H9 (cell line): ENCODE measurements at regions not wholly inside any gene's neighbourhood (a gene's known extent, or its start where the extent isn't known, plus 50 kb on each side); places are given as distances from the start of the nearest gene placed in this dataset.

Source experiments
- DNase-seq: peaks from one replicate; pipeline ENCODE4 v3.0.0-alpha.2; 2017
- H2AFZ ChIP-seq: one replicate; pipeline ENCODE4 v1.6.1; 2013; ENCODE audit warnings: mild to moderate bottlenecking, low read length, control low read depth, moderate library complexity
- H2AK5ac ChIP-seq: 2 replicates; pipeline ENCODE4 v1.6.1; 2013; ENCODE audit warnings: low read length, control low read depth, mixed read lengths; ENCODE audit not compliant: insufficient read length
- H2BK120ac ChIP-seq: one replicate; pipeline ENCODE4 v1.6.1; 2013; ENCODE audit warnings: low read depth, mild to moderate bottlenecking, low read length, control low read depth, inconsistent platforms; ENCODE audit not compliant: poor library complexity, severe bottlenecking
- H2BK12ac ChIP-seq: 2 replicates; pipeline ENCODE4 v1.6.1; 2013; ENCODE audit warnings: low read length, control low read depth, mixed read lengths, low read depth; ENCODE audit not compliant: insufficient read length
- H2BK15ac ChIP-seq: 2 replicates; pipeline ENCODE4 v1.6.1; 2013; ENCODE audit warnings: low read depth, low read length, control low read depth
- H2BK20ac ChIP-seq: one replicate; pipeline ENCODE4 v1.6.1; 2013; ENCODE audit warnings: low read depth, mild to moderate bottlenecking, low read length, control low read depth, inconsistent platforms; ENCODE audit not compliant: poor library complexity, severe bottlenecking
- H2BK5ac ChIP-seq: 2 replicates; pipeline ENCODE4 v1.6.1; 2013; ENCODE audit warnings: low read length, control low read depth, mixed read lengths; ENCODE audit not compliant: insufficient read length
- H3K14ac ChIP-seq: 2 replicates; pipeline ENCODE4 v1.6.1; 2013; ENCODE audit warnings: low read length, control low read depth; ENCODE audit not compliant: insufficient read depth
- H3K18ac ChIP-seq: 2 replicates; pipeline ENCODE4 v1.6.1; 2013; ENCODE audit warnings: low read depth, mild to moderate bottlenecking, mixed read lengths, low read length, control low read depth; ENCODE audit not compliant: insufficient read length
- H3K23ac ChIP-seq: 2 replicates; pipeline ENCODE4 v1.6.1; 2013; ENCODE audit warnings: low read length, control low read depth, mixed read lengths, low read depth; ENCODE audit not compliant: insufficient read length
- H3K23me2 ChIP-seq: 2 replicates; pipeline ENCODE4 v1.6.1; 2013; ENCODE audit warnings: low read depth, mild to moderate bottlenecking, mixed read lengths, low read length, control low read depth; ENCODE audit not compliant: insufficient read length, poor library complexity, severe bottlenecking
- H3K27ac ChIP-seq: 2 replicates; pipeline ENCODE4 v1.5.1; 2013; ENCODE audit warnings: low read length, control low read depth, mixed read lengths, low read depth; ENCODE audit not compliant: insufficient read length
- H3K27me3 ChIP-seq: 2 replicates; pipeline ENCODE4 v1.6.1; 2013; ENCODE audit warnings: low read length, control low read depth, inconsistent platforms; ENCODE audit not compliant: insufficient read depth
- H3K4ac ChIP-seq: 2 replicates; pipeline ENCODE4 v1.6.1; 2013; ENCODE audit warnings: low read depth, mild to moderate bottlenecking, control low read depth, inconsistent platforms, low read length, moderate library complexity
- H3K4me1 ChIP-seq: 2 replicates; pipeline ENCODE4 v1.6.1; 2013; ENCODE audit warnings: low read length, control low read depth, inconsistent platforms; ENCODE audit not compliant: insufficient read depth
- H3K4me2 ChIP-seq: 2 replicates; pipeline ENCODE4 v1.6.1; 2013; ENCODE audit warnings: low read length, control low read depth, mixed read lengths; ENCODE audit not compliant: insufficient read length, insufficient read depth
- H3K56ac ChIP-seq: 2 replicates; pipeline ENCODE4 v1.6.1; 2013; ENCODE audit warnings: low read depth, mild to moderate bottlenecking, mixed read lengths, low read length, control low read depth; ENCODE audit not compliant: insufficient read length
- H3K79me1 ChIP-seq: 2 replicates; pipeline ENCODE4 v1.6.1; 2013; ENCODE audit warnings: low read depth, mild to moderate bottlenecking, moderate library complexity, low read length, control low read depth, inconsistent platforms; ENCODE audit not compliant: insufficient read depth, poor library complexity, severe bottlenecking
- H3K79me2 ChIP-seq: 2 replicates; pipeline ENCODE4 v1.6.1; 2013; ENCODE audit warnings: low read length, control low read depth, inconsistent platforms; ENCODE audit not compliant: insufficient read depth
- H3K9ac ChIP-seq: 2 replicates; pipeline ENCODE4 v1.6.1; 2013; ENCODE audit warnings: low read length, control low read depth, mixed read lengths; ENCODE audit not compliant: insufficient read length; ENCODE audit errors: extremely low read depth
- H3K9me3 ChIP-seq: one replicate; pipeline ENCODE4 v1.6.1; 2013; ENCODE audit warnings: low read depth, low read length, inconsistent platforms; ENCODE audit not compliant: control insufficient read depth
- H3T11ph ChIP-seq: one replicate; pipeline ENCODE4 v1.6.1; 2013; ENCODE audit warnings: mild to moderate bottlenecking, low read length, control low read depth, inconsistent platforms
- H4K20me1 ChIP-seq: one replicate; pipeline ENCODE4 v1.6.1; 2013; ENCODE audit not compliant: control insufficient read depth, insufficient read length, insufficient read depth
- H4K5ac ChIP-seq: 2 replicates; pipeline ENCODE4 v1.6.1; 2013; ENCODE audit warnings: low read depth, mild to moderate bottlenecking, mixed read lengths, low read length, control low read depth; ENCODE audit not compliant: insufficient read length
- H4K8ac ChIP-seq: replicated peaks from 2 replicates; pipeline ENCODE4 v1.6.1; 2013; ENCODE audit warnings: low read length, control low read depth, mixed read lengths, low read depth; ENCODE audit not compliant: insufficient read length
- H4K91ac ChIP-seq: 2 replicates; pipeline ENCODE4 v1.6.1; 2013; ENCODE audit warnings: low read depth, mild to moderate bottlenecking, moderate library complexity, mixed read lengths, low read length, control low read depth; ENCODE audit not compliant: insufficient read length
- H3K27ac Mint-ChIP-seq, 3 experiments: 2 replicates in 2 of 3; 3 replicates in 1 of 3; pipeline ENCODE4 v1.8.0; 2020 to 2021; ENCODE audit warnings: mixed read lengths in 3 of 3, mild to moderate bottlenecking in 1 of 3, moderate library complexity in 1 of 3
- H3K27me3 Mint-ChIP-seq: 2 replicates; pipeline ENCODE4 v1.8.0; 2021; ENCODE audit warnings: low read depth, mild to moderate bottlenecking, moderate library complexity, mixed read lengths
- H3K36me3 Mint-ChIP-seq, 3 experiments: 2 replicates in 2 of 3; 3 replicates in 1 of 3; pipeline ENCODE4 v1.8.0; 2020 to 2021; ENCODE audit warnings: low read depth in 3 of 3, mixed read lengths in 3 of 3; ENCODE audit not compliant: insufficient read depth in 1 of 3
- H3K4me1 Mint-ChIP-seq, 2 experiments: 2 replicates each; pipeline ENCODE4 v1.8.0; 2020; ENCODE audit warnings: mixed read lengths in 2 of 2
- H3K4me3 Mint-ChIP-seq, 2 experiments: 2 replicates in 1 of 2; 3 replicates in 1 of 2; pipeline ENCODE4 v1.8.0; 2020 to 2021; ENCODE audit warnings: mild to moderate bottlenecking in 2 of 2, mixed read lengths in 2 of 2, moderate library complexity in 1 of 2
- H3K9me3 Mint-ChIP-seq, 2 experiments: 2 replicates in 1 of 2; 3 replicates in 1 of 2; pipeline ENCODE4 v1.8.0; 2020; ENCODE audit warnings: mild to moderate bottlenecking in 2 of 2, mixed read lengths in 2 of 2, moderate library complexity in 1 of 2
- CTCF ChIP-seq: fragments of 200-600 bp; sonication (generic); conservative IDR thresholded peaks from 3 replicates; pipeline ENCODE4 v1.8.0; 2021; ENCODE audit warnings: antibody characterized with exemption, mild to moderate bottlenecking
- WGBS: extraction: QIAGEN DNeasy Blood & Tissue Kit; methylation state at CpG from one replicate; pipeline ENCODE4 v1.1.7; 2013; ENCODE audit warnings: missing lambda C conversion rate, low lambda C conversion rate, mixed read lengths; ENCODE audit not compliant: insufficient read length; ENCODE audit errors: extremely low coverage; 5-methylcytosine and 5-hydroxymethylcytosine counted together

GRCh38 chr7:125661677-125662076 is 732.1 kb upstream of the POT1 start:
- H3K79me1 ChIP-seq: no peaks in the 10 kb centered on the region
- Mint-ChIP-seq H3K27ac (peak overlapping the region in 1 of 3 experiments; percentile 30; a peak in 1 of 7 replicates), H3K4me1 (peaks cover 27 to 46% of the 10 kb centered on the region in 2 experiments), H3K4me3 (no peak overlapping the region), H3K27me3 (no peaks in the 10 kb centered on the region), H3K9me3 (peaks cover 2 to 4% of the 10 kb centered on the region in 2 experiments; a peak in 2 of 5 replicates), H3K36me3 (peaks cover 2 to 14% (median 4%) of the 10 kb centered on the region in 3 experiments; a peak in 5 of 7 replicates)
- H2BK20ac ChIP-seq: no peak overlapping the region
- H4K20me1 ChIP-seq: no peaks in the 10 kb centered on the region
- no peak overlapping the region for H3K14ac ChIP-seq
- H3T11ph ChIP-seq: no peak overlapping the region
- no peak overlapping the region for H2AFZ ChIP-seq
- no peak overlapping the region for H3K4ac ChIP-seq
- no peak overlapping the region for H4K8ac ChIP-seq
- no peak overlapping the region for H4K5ac ChIP-seq
- no peak overlapping the region for H2BK12ac ChIP-seq
- no peak overlapping the region for H2BK5ac ChIP-seq
- H3K4me1 ChIP-seq: peaks cover 10% of the 10 kb centered on the region; the same call in 1 of the 2 replicates
- no peak overlapping the region for H3K56ac ChIP-seq
- no peak overlapping the region for H2BK15ac ChIP-seq
- H4K91ac ChIP-seq: no peak overlapping the region
- H2AK5ac ChIP-seq: no peak overlapping the region
- H3K9me3 ChIP-seq: no peaks in the 10 kb centered on the region
- no peak overlapping the region for H3K9ac ChIP-seq
- H3K23me2 ChIP-seq: no peaks in the 10 kb centered on the region
- no peak overlapping the region for H3K27ac ChIP-seq
- no peak overlapping the region for H2BK120ac ChIP-seq
- no peak for DNase-seq
- H3K23ac ChIP-seq: no peak overlapping the region
- no peak for TF ChIP-seq CTCF
- H3K18ac ChIP-seq: no peak overlapping the region
- whole genome bisulfite sequencing: no CpG with 5 or more reads among the region's 3 CpGs
- no peaks in the 10 kb centered on the region for H3K79me2 ChIP-seq
- H3K27me3 ChIP-seq: no peaks in the 10 kb centered on the region
- H3K4me2 ChIP-seq: no peak overlapping the region
